Ishikawa (cell line): ENCODE measurements at regions not wholly inside any gene's neighbourhood (a gene's known extent, or its start where the extent isn't known, plus 50 kb on each side); places are given as distances from the start of the nearest gene placed in this dataset.
A peak's percentile ranks its signal among the peaks of the same experiment; 100 is the strongest.

Experiments used
- CEBPB ChIP-seq: IDR thresholded peaks from 2 replicates; pipeline ENCODE4 v1.6.1; 2012
- CREB1 ChIP-seq: IDR thresholded peaks from 2 replicates; pipeline ENCODE4 v1.6.1; 2012; ENCODE audit warnings: low read depth
- EGR1 ChIP-seq: IDR thresholded peaks from 2 replicates; pipeline ENCODE4 v1.6.1; 2012
- EP300 ChIP-seq: IDR thresholded peaks from 2 replicates; pipeline ENCODE4 v1.6.1; 2012; ENCODE audit warnings: borderline replicate concordance
- FOXM1 ChIP-seq: IDR thresholded peaks from 2 replicates; pipeline ENCODE4 v1.6.1; 2012; ENCODE audit warnings: low read depth, borderline replicate concordance
- NFIC ChIP-seq: IDR thresholded peaks from 2 replicates; pipeline ENCODE4 v1.6.1; 2012
- RAD21 ChIP-seq: IDR thresholded peaks from 2 replicates; pipeline ENCODE4 v1.6.1; 2012; ENCODE audit warnings: low read depth
- TAF1 ChIP-seq: IDR thresholded peaks from 2 replicates; pipeline ENCODE4 v1.6.1; 2012; ENCODE audit warnings: low read depth, mild to moderate bottlenecking
- TCF12 ChIP-seq: IDR thresholded peaks from 2 replicates; pipeline ENCODE4 v1.6.1; 2012; ENCODE audit warnings: low read depth
- TEAD4 ChIP-seq: IDR thresholded peaks from 2 replicates; pipeline ENCODE4 v1.6.1; 2012
- YY1 ChIP-seq: IDR thresholded peaks from 2 replicates; pipeline ENCODE4 v1.6.1; 2012; ENCODE audit warnings: low read depth
- ZBTB7A ChIP-seq: IDR thresholded peaks from 2 replicates; pipeline ENCODE4 v1.6.1; 2012; ENCODE audit warnings: low read depth
- TF ChIP-seq, protein P1 (sequence below): IDR thresholded peaks from 2 replicates; pipeline ENCODE4 v1.6.1; 2012
- TF ChIP-seq, protein P2 (sequence below): IDR thresholded peaks from 2 replicates; pipeline ENCODE4 v1.6.1; 2012
- TF ChIP-seq, protein P3 (sequence below): IDR thresholded peaks from 2 replicates; pipeline ENCODE4 v1.6.1; 2012; ENCODE audit warnings: low read depth, mild to moderate bottlenecking

DNA sequence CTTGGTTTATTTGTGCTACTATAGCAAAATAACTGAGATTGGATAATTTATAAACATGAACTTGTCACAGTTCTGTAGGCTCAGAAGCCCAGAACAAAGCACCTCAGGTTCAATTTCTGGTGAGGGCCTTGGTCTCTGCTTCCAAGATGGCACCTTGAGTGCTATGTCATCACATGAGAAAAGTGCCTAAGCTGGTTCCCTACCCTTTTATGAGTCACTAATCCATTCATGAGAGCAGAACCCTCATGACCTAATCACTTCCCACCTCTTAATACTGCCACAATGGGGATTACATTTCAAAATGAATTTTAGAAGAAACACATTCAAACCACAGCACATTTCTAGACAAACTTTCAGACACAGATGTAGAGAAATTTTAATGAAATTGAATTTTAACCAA is 98.2 kb upstream of the PRSS3 start:
- no peak for TF ChIP-seq CEBPB
- no peak for TF ChIP-seq CREB1
- no peak for TF ChIP-seq TAF1
- TF ChIP-seq EP300 = no peak
- TF ChIP-seq FOXM1 = no peak

DNA sequence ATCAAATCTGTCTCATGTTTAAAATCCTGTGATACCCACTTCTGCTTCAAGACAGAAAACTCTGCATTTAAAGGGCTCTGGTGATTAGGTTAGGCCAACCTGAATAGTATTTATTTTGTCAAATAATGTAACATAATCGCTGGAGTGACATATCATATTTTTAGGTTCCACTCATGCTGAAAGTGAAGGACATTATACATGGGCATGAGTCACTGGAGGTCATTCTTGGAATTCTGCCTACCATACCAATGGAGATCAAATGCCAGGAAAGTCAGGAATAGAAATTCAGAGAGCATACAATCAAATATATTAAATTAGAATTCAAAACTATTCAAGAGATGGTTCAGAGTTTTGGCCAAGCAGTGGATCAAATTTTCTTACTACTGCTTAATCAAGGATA is 97.1 kb upstream of the PRSS3 start:
- TF ChIP-seq, protein P1, sequence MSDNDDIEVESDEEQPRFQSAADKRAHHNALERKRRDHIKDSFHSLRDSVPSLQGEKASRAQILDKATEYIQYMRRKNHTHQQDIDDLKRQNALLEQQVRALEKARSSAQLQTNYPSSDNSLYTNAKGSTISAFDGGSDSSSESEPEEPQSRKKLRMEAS = no peak
- no peak for TF ChIP-seq ZBTB7A
- no peak for TF ChIP-seq EP300
- peak; percentile 41; the same call in 1 of the 2 replicates for TF ChIP-seq TEAD4
- no peak for TF ChIP-seq TAF1
- TF ChIP-seq YY1 = no peak

DNA sequence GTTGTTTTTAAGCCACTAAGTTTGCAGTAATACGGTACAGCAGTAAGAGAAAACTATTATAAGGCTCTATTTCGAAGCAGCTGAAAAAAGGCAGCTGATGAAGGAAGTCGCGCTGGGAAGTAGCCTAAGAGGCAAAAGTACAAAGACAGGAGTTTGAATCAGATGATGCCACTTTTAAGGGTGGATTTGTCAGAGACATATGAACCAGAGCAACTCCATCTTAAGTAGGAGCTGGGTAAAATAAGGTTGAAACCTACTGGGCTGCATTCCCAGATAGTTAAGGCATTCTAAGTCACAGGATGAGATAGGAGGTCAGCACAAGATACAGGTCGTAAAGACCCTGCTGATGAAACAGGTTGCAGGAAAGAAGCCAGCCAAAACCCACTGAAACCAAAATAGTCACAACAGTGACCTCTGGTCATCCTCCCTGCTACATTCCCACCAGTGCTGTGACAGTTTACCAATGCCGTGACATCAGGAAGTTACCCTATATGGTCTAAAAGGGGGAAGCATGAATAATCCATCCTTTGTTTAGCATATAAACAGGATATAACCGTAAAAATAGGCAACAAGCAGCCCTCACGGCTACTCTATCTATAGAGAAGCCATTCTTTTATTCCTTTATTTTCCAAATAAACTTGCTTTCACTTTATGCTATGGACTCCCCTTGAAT is 91.8 kb upstream of the PRSS3 start:
- no peak for TF ChIP-seq TAF1
- TF ChIP-seq EGR1 = no peak
- no peak for TF ChIP-seq TCF12
- no peak for TF ChIP-seq TEAD4
- TF ChIP-seq, protein P1 = no peak
- TF ChIP-seq, protein P2, sequence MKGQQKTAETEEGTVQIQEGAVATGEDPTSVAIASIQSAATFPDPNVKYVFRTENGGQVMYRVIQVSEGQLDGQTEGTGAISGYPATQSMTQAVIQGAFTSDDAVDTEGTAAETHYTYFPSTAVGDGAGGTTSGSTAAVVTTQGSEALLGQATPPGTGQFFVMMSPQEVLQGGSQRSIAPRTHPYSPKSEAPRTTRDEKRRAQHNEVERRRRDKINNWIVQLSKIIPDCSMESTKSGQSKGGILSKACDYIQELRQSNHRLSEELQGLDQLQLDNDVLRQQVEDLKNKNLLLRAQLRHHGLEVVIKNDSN = no peak
- TF ChIP-seq YY1 = no peak
- no peak for TF ChIP-seq FOXM1
- TF ChIP-seq CREB1 = no peak
- TF ChIP-seq RAD21 = no peak

DNA sequence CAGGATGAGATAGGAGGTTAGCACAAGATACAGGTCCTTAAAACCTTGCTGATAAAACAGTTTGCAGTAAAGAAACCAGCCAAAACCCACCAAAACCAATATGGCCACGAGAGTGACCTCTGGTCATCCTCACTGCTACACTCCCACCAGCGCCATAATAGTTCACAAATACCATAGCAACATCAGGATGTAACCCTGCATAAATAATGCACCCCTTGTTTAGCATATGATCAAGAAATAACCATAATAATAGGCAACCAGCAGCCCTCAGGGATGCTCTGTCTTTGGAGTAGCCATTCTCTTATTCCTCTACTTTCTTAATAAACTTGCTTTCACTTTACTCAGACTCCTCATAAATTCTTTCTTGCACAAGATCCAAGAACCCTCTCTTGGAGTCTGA is 86.9 kb upstream of the PRSS3 start:
- no peak for TF ChIP-seq EP300
- no peak for TF ChIP-seq EGR1
- TF ChIP-seq NFIC = no peak

DNA sequence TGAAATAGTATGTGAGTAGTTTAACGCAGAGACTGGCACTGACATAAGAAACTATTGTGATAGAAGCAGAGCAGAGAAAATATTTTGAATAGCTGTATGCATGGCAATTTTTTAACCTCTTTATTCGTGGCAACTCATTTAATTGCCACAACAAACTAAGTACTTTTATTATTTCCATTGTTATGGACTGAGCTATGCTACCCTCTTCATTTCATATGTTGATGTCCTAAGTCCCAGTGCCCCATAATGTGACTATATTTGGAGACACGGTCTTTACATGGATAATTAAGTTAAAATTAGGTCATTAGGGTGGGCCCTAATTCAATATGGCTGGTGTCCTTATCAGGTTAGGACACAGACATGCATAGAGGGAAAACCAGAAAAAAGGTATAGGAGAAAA is 86.1 kb upstream of the PRSS3 start:
- TF ChIP-seq, protein P1 = no peak
- TF ChIP-seq, protein P3, sequence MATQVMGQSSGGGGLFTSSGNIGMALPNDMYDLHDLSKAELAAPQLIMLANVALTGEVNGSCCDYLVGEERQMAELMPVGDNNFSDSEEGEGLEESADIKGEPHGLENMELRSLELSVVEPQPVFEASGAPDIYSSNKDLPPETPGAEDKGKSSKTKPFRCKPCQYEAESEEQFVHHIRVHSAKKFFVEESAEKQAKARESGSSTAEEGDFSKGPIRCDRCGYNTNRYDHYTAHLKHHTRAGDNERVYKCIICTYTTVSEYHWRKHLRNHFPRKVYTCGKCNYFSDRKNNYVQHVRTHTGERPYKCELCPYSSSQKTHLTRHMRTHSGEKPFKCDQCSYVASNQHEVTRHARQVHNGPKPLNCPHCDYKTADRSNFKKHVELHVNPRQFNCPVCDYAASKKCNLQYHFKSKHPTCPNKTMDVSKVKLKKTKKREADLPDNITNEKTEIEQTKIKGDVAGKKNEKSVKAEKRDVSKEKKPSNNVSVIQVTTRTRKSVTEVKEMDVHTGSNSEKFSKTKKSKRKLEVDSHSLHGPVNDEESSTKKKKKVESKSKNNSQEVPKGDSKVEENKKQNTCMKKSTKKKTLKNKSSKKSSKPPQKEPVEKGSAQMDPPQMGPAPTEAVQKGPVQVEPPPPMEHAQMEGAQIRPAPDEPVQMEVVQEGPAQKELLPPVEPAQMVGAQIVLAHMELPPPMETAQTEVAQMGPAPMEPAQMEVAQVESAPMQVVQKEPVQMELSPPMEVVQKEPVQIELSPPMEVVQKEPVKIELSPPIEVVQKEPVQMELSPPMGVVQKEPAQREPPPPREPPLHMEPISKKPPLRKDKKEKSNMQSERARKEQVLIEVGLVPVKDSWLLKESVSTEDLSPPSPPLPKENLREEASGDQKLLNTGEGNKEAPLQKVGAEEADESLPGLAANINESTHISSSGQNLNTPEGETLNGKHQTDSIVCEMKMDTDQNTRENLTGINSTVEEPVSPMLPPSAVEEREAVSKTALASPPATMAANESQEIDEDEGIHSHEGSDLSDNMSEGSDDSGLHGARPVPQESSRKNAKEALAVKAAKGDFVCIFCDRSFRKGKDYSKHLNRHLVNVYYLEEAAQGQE = no peak
- no peak for TF ChIP-seq ZBTB7A
- TF ChIP-seq YY1 = no peak
- TF ChIP-seq CEBPB = no peak

DNA sequence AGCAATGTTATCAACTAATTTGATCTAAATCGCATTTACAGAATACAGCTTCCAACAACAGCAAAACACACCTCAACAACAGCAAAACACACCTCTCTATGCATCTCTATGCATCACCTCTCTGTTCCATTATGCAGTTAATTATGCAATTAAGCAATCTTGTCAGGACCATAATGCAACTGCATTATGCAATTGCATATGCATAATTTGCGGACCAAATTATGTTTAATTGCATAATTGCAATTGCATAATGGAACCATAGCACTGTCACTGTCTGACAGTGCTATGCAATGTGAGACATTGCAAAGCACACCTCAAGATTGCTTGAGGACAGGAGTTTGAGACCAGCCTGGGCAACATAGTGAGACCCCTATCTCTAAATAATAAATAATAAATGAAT is 80.4 kb upstream of the PRSS3 start:
- no peak for TF ChIP-seq EGR1
- TF ChIP-seq CEBPB = peak; percentile 16; the same call in 1 of the 2 replicates

DNA sequence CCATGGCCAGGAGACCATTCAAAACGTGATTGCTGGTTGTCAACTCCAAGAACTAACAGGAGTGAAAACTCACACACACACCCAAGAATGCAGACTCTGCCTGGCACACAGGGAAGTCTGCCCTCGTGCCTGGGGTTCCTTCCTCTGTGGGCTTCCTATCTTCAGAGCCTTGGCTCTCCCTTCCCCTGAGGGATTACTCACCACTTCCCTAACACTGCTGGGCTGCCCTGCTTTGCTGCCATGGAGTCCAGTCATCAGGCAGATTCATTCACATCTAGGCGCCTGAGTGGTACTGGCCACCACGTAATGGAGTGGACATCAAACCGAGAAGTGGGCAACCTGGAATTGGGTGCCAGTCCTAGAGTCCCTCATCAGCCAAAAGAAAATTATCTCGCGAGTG is 76.4 kb upstream of the PRSS3 start:
- TF ChIP-seq YY1 = no peak
- no peak for TF ChIP-seq NFIC
- TF ChIP-seq, protein P2 = no peak
- TF ChIP-seq TCF12 = no peak
- no peak for TF ChIP-seq RAD21

DNA sequence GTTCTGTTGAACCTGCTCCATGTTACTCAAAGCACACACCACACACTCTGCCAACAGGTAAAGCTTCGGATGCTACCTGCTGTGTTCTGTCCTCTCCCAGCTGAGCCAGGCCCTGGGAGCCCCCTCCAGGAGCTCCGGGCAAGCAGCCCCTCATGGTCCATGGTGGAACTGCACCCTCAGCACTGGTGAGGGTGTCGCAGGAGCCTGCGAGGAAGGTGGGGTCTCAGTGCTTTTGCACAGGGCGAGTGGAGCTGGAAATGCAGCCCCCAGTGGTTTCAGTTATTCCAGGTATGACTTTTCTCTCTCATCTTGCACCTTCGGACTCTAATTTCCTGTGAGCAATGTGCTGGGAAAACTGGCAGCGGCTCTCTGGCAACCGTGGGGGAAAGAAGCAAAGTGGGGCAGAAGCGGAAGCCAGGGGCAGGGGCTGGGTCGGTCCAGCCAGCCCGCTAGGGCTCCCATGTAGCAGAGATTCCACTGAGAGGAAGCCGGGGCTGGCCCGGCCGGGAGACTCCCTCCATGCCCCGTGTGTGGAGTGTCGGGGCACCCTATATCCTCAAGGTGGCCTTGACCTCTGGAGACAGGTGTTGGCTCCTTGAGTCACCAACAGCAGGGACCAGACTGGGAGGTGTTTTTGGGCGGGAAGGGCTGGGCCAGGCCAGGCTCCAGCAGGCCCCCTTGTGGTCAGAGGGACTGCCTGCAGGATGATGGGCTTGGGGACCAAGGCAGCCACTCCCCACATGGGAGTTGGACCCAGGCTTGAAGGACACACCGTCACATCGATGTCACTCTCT is 75.6 kb upstream of the PRSS3 start:
- TF ChIP-seq NFIC = no peak
- TF ChIP-seq RAD21 = peak; percentile 47; the same call in 1 of the 2 replicates
- TF ChIP-seq, protein P1 = peak; percentile 58; the same call in 1 of the 2 replicates
